A673 (cell line): ENCODE measurements at regions not wholly inside any gene's neighbourhood (a gene's known extent, or its start where the extent isn't known, plus 50 kb on each side); places are given as distances from the start of the nearest gene placed in this dataset.

Source experiments
- BruUV-seq: library from RNA; stranded (reverse); fragments of 400-500 nt; replicated peaks from 2 replicates; lab custom pipeline; 2021; lab: Mats Ljungman, UMichigan
- CTCF ChIA-PET: fragments of 300-600 bp; sonication (Branson Sonifier 250); formaldehyde crosslinking; loops from one replicate; lab custom pipeline; 2022; ENCODE audit warnings: antibody characterized with exemption; lab: Charles Lee
- POLR2A ChIA-PET: fragments of 300-600 bp; sonication (Branson Sonifier 250); formaldehyde crosslinking; loops from one replicate; lab custom pipeline; 2022; ENCODE audit warnings: antibody characterized with exemption; ENCODE audit not compliant: low non-redundant PET; lab: Charles Lee
- DNase-seq: peaks from one replicate; pipeline ENCODE4 v3.0.0-alpha.2; 2015; ENCODE audit warnings: low spot score
- H3K27ac ChIP-seq: fragments of 200-600 bp; sonication (generic); 2 replicates; pipeline ENCODE4 v1.5.1; 2016; ENCODE audit warnings: mixed run types, low read depth, mild to moderate bottlenecking, mixed read lengths, antibody characterized with exemption, low read length; ENCODE audit not compliant: poor library complexity, severe bottlenecking
- H3K27me3 ChIP-seq: fragments of 200-600 bp; sonication (generic); replicated peaks from 2 replicates; pipeline ENCODE4 v1.6.1; 2017; ENCODE audit warnings: mixed run types, low read depth, mild to moderate bottlenecking, mixed read lengths, antibody characterized with exemption, low read length; ENCODE audit not compliant: insufficient read depth, poor library complexity
- H3K36me3 ChIP-seq: fragments of 200-600 bp; sonication (generic); 2 replicates; pipeline ENCODE4 v1.6.1; 2016; ENCODE audit warnings: mixed run types, mild to moderate bottlenecking, mixed read lengths, antibody characterized with exemption, low read length; ENCODE audit not compliant: insufficient read depth, poor library complexity, severe bottlenecking
- H3K4me1 ChIP-seq: fragments of 200-600 bp; sonication (generic); 2 replicates; pipeline ENCODE4 v1.6.1; 2017; ENCODE audit warnings: mixed run types, mild to moderate bottlenecking, mixed read lengths, antibody characterized with exemption, low read length; ENCODE audit not compliant: insufficient read depth, poor library complexity, severe bottlenecking
- H3K4me3 ChIP-seq: fragments of 200-600 bp; sonication (generic); 2 replicates; pipeline ENCODE4 v1.5.1; 2016; ENCODE audit warnings: low read depth, mixed run types, mild to moderate bottlenecking, mixed read lengths, low read length; ENCODE audit not compliant: poor library complexity, severe bottlenecking
- H3K9me3 ChIP-seq: fragments of 200-600 bp; sonication (generic); 2 replicates; pipeline ENCODE4 v1.6.1; 2016; ENCODE audit warnings: mixed run types, low read depth, mild to moderate bottlenecking, mixed read lengths, antibody characterized with exemption, low read length; ENCODE audit not compliant: poor library complexity, severe bottlenecking
- EZH2 ChIP-seq: fragments of 200-600 bp; sonication (generic); IDR thresholded peaks from 2 replicates; pipeline ENCODE4 v1.6.1; 2017; ENCODE audit warnings: borderline replicate concordance, low read depth, mild to moderate bottlenecking, mixed read lengths, antibody characterized with exemption, low read length; ENCODE audit not compliant: poor library complexity, severe bottlenecking
- intact Hi-C: fragments of 100-400 bp; cut with micrococcal nuclease; formaldehyde crosslinking; loops from one replicate; pipeline ENCODE4 v1.10.0; 2022; ENCODE audit not compliant: unreplicated experiment
- TF ChIP-seq, protein P1 (sequence below): fragments of 300-800, 200-600 bp; sonication (generic); conservative IDR thresholded peaks from 2 replicates; pipeline ENCODE4 v1.5.1; 2017; ENCODE audit warnings: low read depth, mild to moderate bottlenecking, antibody characterized with exemption, low read length, moderate library complexity, mixed read lengths

DNA sequence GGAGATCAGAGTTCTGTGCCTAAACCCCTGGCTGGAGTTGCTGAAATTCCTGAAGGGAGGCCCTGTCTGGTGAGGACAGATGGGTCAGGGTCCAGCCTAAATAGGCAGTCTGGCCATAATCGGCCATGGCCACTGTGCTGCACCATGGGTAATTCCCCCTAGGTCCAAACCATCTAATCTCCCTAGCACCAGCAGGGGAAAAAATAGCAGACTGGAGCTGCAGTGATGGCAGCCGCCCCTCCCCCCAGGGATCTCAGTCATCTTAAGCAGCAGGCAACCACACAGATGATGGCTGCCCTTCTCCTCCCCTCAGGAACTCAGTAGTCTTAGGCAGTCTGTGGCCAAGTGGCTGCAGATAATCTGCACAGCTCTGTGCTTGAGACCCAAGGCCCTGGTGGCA, 68.4 kb upstream of the CD96 start:
- CTCF ChIA-PET = no interaction called here
- Histone ChIP-seq H3K4me1 (no peaks in the 10 kb centered on the region), H3K9me3 (no peaks in the 10 kb centered on the region), H3K4me3 (no peak overlapping the region), H3K27ac (no peak overlapping the region), H3K27me3 (no peaks in the 10 kb centered on the region), H3K36me3 (no peaks in the 10 kb centered on the region)
- TF ChIP-seq EZH2 = no peak
- TF ChIP-seq, protein P1, sequence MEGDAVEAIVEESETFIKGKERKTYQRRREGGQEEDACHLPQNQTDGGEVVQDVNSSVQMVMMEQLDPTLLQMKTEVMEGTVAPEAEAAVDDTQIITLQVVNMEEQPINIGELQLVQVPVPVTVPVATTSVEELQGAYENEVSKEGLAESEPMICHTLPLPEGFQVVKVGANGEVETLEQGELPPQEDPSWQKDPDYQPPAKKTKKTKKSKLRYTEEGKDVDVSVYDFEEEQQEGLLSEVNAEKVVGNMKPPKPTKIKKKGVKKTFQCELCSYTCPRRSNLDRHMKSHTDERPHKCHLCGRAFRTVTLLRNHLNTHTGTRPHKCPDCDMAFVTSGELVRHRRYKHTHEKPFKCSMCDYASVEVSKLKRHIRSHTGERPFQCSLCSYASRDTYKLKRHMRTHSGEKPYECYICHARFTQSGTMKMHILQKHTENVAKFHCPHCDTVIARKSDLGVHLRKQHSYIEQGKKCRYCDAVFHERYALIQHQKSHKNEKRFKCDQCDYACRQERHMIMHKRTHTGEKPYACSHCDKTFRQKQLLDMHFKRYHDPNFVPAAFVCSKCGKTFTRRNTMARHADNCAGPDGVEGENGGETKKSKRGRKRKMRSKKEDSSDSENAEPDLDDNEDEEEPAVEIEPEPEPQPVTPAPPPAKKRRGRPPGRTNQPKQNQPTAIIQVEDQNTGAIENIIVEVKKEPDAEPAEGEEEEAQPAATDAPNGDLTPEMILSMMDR = no peak
- peak; percentile 9 for DNase-seq
- POLR2A ChIA-PET = no interaction called here
- intact Hi-C loops = no loop called here
- no TSS peak for BruUV-seq

DNA sequence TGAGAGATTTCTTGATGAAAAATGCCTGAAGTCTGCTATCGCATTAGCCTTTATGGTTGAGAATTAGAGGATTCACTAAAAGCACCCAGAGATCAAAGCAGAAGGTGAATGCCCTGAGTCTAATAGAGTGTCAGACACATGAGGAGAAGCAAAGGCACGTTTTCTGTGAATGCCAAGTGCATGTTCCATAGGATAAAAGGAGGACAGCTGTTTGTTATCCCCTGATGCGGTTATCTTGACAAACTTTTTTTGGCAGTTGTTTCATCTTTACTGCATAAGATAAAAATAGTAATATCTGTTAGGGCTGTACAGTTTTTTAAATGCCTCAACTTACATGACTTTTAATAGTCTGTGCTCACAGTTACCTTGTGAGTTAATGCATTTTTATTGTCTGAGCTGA, 65.3 kb upstream of the CD96 start:
- no peak overlapping the region for H3K4me3 ChIP-seq
- TF ChIP-seq, protein P1 = no peak
- TF ChIP-seq EZH2 = no peak
- H3K27ac ChIP-seq = no peak overlapping the region
- CTCF ChIA-PET = no interaction called here
- no peaks in the 10 kb centered on the region for H3K36me3 ChIP-seq
- intact Hi-C loops = no loop called here
- BruUV-seq = no TSS peak
- H3K4me1 ChIP-seq = no peaks in the 10 kb centered on the region
- DNase-seq = no peak
- POLR2A ChIA-PET = no interaction called here
- no peaks in the 10 kb centered on the region for H3K27me3 ChIP-seq
- no peaks in the 10 kb centered on the region for H3K9me3 ChIP-seq

DNA sequence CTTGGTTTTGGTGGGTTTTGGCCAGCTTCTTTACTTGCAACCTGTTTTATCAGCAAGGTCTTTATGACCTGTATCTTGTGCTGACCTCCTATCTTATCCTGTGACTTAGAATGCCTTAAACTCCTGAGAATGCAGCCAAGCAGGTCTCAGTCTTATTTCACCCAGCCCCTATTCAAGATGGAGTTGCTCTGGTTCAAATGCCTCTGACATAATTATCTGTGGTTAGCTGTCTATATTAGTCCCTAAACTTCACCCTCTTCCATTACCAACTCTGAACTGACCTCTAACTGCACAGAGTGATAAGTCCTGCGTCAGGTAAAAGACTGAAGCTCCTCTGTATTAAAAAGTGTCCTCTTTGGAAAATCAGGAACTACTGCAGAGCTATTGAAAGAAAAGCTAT, 61.9 kb upstream of the CD96 start:
- DNase-seq = no peak
- intact Hi-C loops = no loop called here
- TF ChIP-seq, protein P1 = no peak
- TF ChIP-seq EZH2 = no peak
- H3K36me3 ChIP-seq = no peaks in the 10 kb centered on the region
- no TSS peak for BruUV-seq
- H3K27ac ChIP-seq = no peak overlapping the region
- H3K27me3 ChIP-seq = no peaks in the 10 kb centered on the region
- no peak overlapping the region for H3K4me3 ChIP-seq
- H3K9me3 ChIP-seq = no peaks in the 10 kb centered on the region
- H3K4me1 ChIP-seq = peaks cover 4% of the 10 kb centered on the region
- CTCF ChIA-PET = no interaction called here
- POLR2A ChIA-PET = no interaction called here
